ENCODE measurements at regions not wholly inside any gene's neighbourhood (a gene's known extent, or its start where the extent isn't known, plus 50 kb on each side); places are given as distances from the start of the nearest gene placed in this dataset.

DNA sequence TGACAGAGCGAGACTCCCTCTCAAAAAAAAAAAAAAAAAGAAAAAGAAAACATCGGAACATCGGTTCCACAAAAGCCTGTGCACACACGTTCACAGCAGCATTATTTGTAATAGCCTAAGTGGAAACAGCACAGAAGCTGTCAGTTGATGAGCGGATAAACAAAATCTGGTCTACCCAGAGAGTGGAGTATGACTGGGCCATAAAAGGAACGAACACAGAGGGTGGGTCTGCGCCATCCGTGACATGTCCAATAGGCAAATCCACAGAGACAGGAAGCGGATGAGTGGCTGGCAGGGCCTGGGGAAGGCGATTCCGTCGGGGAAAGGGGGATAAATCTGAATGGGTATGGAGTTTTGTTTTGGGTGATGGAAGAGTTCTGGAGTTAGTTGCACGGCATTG, 212.2 kb upstream of the CIBAR2 start:
- TF ChIP-seq, protein P1, sequence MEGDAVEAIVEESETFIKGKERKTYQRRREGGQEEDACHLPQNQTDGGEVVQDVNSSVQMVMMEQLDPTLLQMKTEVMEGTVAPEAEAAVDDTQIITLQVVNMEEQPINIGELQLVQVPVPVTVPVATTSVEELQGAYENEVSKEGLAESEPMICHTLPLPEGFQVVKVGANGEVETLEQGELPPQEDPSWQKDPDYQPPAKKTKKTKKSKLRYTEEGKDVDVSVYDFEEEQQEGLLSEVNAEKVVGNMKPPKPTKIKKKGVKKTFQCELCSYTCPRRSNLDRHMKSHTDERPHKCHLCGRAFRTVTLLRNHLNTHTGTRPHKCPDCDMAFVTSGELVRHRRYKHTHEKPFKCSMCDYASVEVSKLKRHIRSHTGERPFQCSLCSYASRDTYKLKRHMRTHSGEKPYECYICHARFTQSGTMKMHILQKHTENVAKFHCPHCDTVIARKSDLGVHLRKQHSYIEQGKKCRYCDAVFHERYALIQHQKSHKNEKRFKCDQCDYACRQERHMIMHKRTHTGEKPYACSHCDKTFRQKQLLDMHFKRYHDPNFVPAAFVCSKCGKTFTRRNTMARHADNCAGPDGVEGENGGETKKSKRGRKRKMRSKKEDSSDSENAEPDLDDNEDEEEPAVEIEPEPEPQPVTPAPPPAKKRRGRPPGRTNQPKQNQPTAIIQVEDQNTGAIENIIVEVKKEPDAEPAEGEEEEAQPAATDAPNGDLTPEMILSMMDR (IDR thresholded peaks at IDR 0.05): no peak
- no peak for TF ChIP-seq POLR2A (IDR thresholded peaks at IDR 0.05)

All from thyroid gland (tissue), 4 donors.